ENCODE measurements at regions not wholly inside any gene's neighbourhood (a gene's known extent, or its start where the extent isn't known, plus 50 kb on each side); places are given as distances from the start of the nearest gene placed in this dataset.

GRCh38 chr7:22655781-22656180, 71.2 kb upstream of the IL6 start:
- no peak for DNase-seq

DNA sequence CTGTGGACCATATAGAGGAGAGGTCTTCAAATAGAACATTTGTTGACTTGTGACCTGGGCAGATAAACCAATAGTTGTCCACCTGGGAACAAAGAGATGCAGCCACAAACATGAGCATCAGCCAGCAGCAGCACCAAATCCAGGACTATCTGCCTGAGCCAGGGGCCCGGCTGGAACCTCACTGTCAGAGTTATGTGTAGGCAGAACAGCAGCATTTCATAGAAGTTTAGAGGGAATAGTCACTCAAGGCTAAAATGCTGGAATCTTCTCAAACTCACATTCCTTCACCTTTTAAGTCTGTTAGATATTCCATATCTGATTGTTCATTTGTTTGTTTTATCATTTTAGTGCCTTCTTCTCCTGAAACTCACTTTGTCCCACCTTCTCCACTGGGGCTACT, 72.2 kb upstream of the IL6 start:
- DNase-seq = no peak

- no peak for DNase-seq
Observed at GRCh38 chr7:22653951-22654350, 73.0 kb upstream of the IL6 start.

DNA sequence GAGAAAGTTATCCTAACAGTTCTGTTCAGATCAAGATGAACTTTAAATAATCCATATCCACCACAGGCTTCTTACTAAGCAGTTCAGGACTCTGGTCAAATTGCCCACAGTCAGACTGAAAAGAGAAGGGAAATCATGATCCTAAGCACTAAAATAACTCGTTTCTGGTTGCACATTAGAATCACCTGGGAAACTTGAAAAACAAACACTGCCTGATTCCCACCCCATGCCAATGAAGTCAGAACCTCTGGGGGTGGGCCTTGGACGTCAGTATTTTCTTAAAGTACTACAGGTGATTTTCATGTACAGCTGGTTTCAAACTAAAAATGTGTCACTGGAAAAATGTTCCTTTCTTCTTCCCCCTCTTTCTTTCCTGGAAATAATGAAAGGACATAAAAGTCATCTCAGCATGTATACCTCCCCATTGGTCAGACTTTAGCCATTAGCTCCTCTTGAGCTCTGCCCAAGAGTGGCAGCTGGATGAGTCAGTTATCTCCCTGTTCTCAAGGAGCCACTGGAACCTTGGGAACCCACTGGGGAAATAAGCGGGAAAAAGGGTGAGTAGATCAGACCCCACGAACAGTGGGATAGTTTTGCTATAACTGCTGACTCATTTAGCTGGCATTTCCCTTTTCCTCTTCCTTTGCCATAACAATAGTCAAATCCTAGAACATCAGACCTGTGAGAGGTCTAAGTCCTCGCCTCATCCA, 75.3 kb upstream of the IL6 start:
- DNase-seq = no peak

- DNase-seq = no peak
Observed at GRCh38 chr7:22651036-22651435, 76.0 kb upstream of the IL6 start.

DNA sequence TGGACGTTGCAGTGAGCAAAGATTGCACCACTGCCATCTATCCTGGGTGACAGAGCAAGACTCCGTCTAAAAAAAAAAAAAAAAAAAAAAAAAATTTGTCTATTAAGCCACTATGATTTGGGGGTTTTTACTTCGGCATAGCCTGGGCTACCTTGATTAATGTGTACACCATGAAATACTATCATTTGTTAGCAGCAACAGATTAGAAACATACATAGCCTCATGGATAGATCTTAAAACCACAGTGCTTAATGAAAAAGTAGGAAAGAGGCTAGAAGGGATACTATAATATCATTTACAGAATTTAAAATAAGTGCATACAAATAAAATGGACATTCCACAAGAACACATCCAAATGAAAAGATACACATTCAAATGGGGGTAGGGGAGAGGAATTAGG, 77.3 kb upstream of the IL6 start:
- DNase-seq = no peak

DNA sequence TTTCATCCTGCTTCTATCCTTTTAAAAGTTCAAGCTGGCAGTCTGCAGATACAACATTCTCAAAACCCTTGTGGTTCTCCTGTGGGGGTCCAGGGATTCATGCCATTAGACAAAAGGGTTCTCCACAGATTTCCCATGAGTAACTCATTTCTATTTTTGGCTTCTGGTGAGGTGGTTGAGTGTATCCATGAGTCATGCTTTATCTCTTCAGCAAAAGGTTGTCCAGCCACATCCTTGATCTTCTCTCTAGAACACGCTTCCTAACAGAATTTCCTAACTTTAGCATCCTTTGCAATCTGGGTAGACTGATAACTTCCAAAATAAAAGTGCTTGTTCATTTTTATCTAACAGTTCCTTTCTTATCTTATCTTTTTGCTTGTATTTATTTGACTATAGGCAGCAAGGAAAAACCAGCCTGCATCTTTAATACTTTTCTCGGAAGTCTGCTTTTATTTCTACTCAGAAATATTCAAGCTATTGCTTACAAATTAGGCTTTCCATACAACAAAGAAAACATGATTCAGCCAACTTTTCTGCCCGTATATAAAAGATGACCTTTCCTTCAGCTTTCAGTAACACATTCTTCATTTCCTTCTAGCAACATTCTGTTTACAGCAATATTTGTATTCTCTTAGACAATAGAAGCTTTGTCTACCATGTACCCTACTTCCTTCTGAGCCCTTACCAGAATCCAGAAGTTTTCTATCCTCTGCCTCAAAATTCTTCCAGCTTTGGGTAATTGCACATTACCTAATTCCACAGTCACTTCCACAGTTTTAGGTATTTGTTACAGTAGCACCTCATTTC, 79.3 kb upstream of the IL6 start:
- DNase-seq = no peak

DNA sequence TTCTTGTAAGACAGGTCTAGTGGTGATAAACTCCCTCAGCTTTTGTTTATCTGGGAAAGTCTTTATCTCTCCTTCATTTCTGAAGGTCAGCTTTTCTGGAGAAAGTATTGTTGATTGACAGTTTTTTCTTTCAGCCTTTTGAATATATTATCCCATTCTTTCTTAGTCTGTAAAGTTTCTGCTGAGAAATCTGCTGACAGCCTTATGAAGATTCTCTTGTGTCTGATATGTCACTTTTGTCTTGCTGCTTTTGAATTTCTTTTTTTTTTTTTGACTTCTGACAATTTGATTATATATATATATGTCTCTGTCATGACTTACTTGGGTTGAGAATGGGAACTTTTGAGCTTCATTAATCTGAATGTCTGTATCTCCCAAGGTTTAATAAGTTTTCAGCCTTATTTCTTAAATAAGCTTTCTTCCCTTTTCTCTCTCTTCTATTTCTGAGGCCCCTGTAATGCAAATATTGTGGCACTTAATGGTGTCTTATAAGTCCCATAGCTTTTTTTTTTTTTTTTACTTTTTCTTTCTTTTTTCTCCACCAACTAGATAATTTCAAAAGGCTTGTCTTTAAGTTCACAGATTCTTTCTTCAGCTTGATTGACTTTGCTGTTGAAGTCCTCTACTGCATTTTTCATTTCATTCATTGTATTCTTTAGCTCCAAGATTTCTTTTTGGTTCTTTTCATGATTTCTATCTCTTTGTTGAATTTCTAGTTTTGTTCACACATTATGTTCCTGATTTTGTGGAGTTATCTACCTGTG, 81.4 kb upstream of the IL6 start:
- no peak for DNase-seq

DNA sequence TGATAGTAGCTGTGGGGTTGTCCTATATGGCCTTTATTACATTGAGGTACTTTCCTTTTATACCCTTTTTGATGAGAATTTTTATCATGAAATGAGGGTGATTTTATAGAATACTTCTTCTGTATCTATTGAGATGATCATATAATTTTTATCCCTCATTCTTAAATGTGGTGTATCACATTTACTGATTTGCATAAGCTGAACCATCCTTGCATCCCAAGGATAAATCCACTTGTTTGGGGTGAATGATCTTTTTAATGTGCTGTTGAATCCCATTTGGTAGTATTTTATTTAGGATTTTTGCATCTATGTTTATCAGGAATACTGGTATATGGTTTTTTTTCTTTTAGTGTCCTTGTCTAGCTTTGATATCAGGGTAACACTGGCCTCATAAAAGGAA, 84.5 kb upstream of the IL6 start:
- no peak for DNase-seq

- no peak for DNase-seq
Observed at GRCh38 chr7:22640269-22640668, 86.7 kb upstream of the IL6 start.

DNA sequence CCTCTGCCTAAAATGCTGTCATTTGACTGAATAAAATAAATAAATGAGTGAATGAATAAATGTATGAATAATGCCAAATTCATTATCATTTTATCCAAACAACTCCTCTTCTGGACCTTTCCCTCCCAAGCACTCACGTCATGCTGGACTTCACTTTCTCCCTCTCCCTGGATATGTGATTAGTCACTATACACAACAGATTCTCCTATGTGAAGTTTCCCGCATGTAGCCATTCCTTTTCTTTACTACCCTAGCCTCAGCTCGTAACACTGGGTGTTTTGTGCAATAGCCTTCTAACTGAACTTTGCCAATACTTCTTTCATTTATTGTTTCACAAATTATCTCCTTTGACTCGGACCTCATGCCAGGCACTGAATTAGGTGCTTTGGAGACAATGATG, 87.6 kb upstream of the IL6 start:
- DNase-seq = no peak

DNA sequence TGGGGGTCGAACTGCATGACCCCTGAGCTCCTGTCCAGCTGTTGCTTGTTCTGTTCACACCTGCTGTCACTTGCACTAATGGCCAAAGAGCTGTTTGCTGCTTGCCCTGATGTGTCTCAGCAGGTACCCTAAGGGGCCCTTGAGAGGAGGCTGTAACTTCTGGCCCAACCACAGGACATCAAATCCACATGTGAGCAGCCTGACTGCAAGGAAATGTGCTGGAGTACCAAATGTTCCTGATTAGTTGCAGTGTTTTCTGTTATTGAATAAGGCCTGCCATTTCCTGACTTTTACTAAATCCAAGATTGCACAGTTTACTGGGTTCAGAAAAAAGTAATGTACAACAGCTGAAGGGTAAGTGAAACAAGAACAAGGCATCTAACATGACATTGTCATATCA, 91.7 kb upstream of the IL6 start:
- no peak for DNase-seq

DNA sequence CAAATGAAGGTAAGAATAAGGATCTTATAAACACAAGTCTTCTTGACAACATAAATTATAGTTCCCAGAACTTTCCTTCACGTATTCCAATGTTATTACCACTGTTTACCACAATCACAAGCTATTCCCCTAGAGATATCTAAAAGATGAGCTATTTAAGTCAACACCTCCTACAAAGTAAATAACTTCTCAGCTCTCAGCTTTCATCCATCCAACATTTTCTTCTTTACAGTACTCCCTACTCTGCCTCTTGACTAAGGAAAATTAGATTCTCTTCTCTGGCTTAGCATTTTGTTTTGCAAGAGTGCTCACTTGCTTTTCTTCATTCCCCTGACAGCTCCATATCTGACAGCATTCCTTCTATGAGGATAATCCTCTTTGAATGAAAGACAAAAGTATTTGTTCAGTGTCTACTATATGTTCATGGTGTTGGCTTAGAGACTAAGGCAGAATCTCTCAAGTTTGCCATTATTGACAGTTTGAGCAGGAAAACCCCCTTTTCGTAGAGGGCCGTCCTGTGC, 93.0 kb upstream of the IL6 start:
- no peak for DNase-seq

DNA sequence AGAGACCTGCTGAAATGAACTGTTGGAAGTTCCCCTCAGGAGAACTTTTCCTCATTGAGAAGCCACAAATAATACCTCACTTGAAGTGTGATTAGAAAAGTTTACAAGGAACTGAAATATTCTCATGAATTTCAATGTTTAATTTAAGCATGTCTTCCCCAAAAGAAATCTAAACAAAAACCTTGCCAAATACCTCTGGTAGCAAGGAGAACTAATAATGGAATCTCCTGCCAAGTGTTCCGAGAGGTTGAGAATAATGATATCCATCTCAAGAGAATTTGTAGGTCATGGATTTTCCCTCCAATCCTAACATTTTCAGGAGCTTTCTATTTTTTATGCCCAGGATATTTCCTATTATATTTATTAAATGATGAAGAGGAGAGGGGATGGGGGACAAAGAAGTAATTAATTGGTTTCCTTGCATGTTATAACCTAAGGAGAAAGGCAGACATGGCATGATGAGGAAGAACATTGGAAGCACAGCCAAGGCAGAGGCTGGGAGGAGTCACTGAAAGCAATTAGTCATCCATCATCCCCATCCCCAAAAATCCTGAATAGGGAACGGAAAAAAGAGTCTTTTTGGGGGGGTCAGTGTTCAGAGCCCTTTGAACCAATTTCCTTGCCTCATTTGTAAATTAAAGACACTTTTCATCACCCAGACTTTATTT, 93.6 kb upstream of the IL6 start:
- DNase-seq = no peak

DNA sequence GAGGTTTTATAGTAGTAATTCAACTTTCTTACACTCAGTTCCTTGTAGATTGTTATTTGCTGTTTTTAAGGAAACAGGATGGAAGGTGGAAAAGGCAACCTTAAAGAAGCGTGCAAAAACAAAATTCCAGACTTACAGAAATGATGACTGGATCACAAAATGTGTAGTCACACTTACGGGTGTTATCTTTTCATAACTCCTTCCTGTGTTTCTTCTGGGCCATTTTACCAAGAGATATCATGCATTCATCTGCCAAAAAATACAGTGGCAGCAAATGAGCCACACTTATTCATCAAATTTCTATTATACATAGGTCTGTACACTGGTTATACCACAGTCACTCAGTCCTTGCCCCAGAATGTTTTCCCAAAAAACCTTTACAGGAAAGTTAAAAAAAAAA, 94.3 kb upstream of the IL6 start:
- no peak for DNase-seq

- DNase-seq = no peak
Observed at GRCh38 chr7:22631730-22632129, 95.3 kb upstream of the IL6 start.

- DNase-seq = no peak
Observed at GRCh38 chr7:22630069-22630468, 96.9 kb upstream of the IL6 start.

DNA sequence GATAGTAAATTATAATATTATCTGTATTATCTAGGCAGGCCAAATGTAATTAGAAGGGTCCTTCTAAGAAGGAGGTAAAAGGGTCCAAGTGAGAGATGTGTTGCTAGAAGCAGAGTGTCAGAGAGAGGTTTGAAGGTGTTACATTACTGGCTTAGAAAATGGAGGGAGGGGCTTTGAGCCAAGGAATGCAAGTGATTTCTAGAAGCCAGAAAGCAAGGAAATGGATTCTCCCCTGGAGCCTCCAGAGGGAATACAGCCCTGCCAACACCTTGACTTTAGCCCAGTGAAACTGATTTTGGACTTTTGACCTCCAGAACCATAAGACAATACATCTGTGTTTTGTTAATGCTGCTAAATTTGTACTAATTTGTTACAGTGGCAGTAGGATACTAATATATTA, 97.9 kb upstream of the IL6 start:
- no peak for DNase-seq

DNA sequence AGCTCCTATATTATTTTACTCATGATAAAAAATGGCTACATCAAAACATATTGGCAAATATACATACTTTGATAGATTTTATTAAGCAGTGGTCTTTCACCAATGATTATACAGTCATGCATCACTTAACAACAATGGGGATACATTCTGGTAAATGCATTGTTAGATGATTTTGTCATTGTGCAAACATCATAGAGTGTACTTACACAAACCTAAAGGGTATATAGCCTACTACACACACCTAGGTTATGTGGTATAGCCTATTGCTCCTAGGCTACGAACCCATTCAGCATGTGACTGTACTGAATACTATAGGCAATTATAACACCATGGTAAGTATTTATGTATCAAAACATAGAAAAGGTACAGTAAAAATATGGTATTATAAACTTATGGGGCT, 98.9 kb upstream of the IL6 start:
- no peak for DNase-seq

- no peak for DNase-seq
Observed at GRCh38 chr7:22627136-22627535, 99.9 kb upstream of the IL6 start.

GRCh38 chr7:22625251-22625650, 101.7 kb upstream of the IL6 start:
- no peak for DNase-seq

- no peak for DNase-seq
Observed at GRCh38 chr7:22624781-22625180, 102.2 kb upstream of the IL6 start.
